IMR-90 (cell line): ENCODE measurements at regions not wholly inside any gene's neighbourhood (a gene's known extent, or its start where the extent isn't known, plus 50 kb on each side); places are given as distances from the start of the nearest gene placed in this dataset.

Source experiments
- ATAC-seq: fragments of 200-7000 bp; cut with Tn5 transposase; 2 replicates; pipeline ENCODE4 v1.9.1; 2020; ENCODE audit warnings: low read depth, mild to moderate bottlenecking, moderate library complexity
- BruUV-seq: library from RNA; stranded (reverse); fragments of 400-500 nt; replicated peaks from 2 replicates; lab custom pipeline; 2021; lab: Mats Ljungman, UMichigan
- CTCF ChIA-PET: fragments of 300-600 bp; formaldehyde crosslinking; extraction: SDS; loops from one replicate; lab custom pipeline; 2021; ENCODE audit warnings: antibody characterized with exemption; lab: Yijun Ruan, JAX
- POLR2A ChIA-PET: fragments of 300-600 bp; sonication (Branson Sonifier 250); formaldehyde crosslinking; loops from one replicate; lab custom pipeline; 2022; ENCODE audit warnings: antibody characterized with exemption; ENCODE audit not compliant: unreplicated experiment; lab: Charles Lee
- DNase-seq: peaks from one replicate; pipeline ENCODE4 v3.0.0; 2013
- H2AFZ ChIP-seq: replicated peaks from 2 replicates; pipeline ENCODE3; 2013; ENCODE audit warnings: low read length, mild to moderate bottlenecking; ENCODE audit not compliant: poor library complexity
- H2AK5ac ChIP-seq: 2 replicates; pipeline ENCODE4 v1.6.1; 2013; ENCODE audit warnings: low read depth, low read length, inconsistent platforms
- H2AK9ac ChIP-seq: replicated peaks from 2 replicates; pipeline ENCODE3; 2013; ENCODE audit warnings: mild to moderate bottlenecking, low read depth, low read length, moderate library complexity; ENCODE audit not compliant: poor library complexity
- H2BK120ac ChIP-seq: 2 replicates; pipeline ENCODE4 v1.6.1; 2013; ENCODE audit warnings: low read depth, low read length, inconsistent platforms
- H2BK15ac ChIP-seq: 3 replicates; pipeline ENCODE4 v1.6.1; 2013; ENCODE audit warnings: low read depth, low read length, inconsistent platforms
- H2BK20ac ChIP-seq: 2 replicates; pipeline ENCODE4 v1.6.1; 2013; ENCODE audit warnings: low read depth, mild to moderate bottlenecking, inconsistent platforms, low read length, moderate library complexity
- H2BK5ac ChIP-seq: 2 replicates; pipeline ENCODE4 v1.6.1; 2013; ENCODE audit warnings: mild to moderate bottlenecking, low read depth, low read length, inconsistent platforms; ENCODE audit not compliant: poor library complexity, severe bottlenecking
- H3K14ac ChIP-seq: replicated peaks from 2 replicates; pipeline ENCODE4 v1.6.1; 2013; ENCODE audit warnings: low read depth, low read length, inconsistent platforms
- H3K18ac ChIP-seq: 2 replicates; pipeline ENCODE4 v1.6.1; 2013; ENCODE audit warnings: low read depth, low read length, control low read depth
- H3K23ac ChIP-seq: 2 replicates; pipeline ENCODE4 v1.6.1; 2013; ENCODE audit warnings: low read depth, low read length, inconsistent platforms
- H3K27ac ChIP-seq: 2 replicates; pipeline ENCODE4 v1.5.1; 2013; ENCODE audit warnings: mild to moderate bottlenecking, control low read depth, low read length; ENCODE audit not compliant: insufficient read depth
- H3K27me3 ChIP-seq: 2 replicates; pipeline ENCODE4 v1.6.1; 2013; ENCODE audit warnings: low read length; ENCODE audit not compliant: control insufficient read depth, insufficient read depth
- H3K36me3 ChIP-seq: 2 replicates; pipeline ENCODE4 v1.6.1; 2013; ENCODE audit warnings: low read length, mixed read lengths; ENCODE audit not compliant: control insufficient read depth, insufficient read depth
- H3K4ac ChIP-seq: 2 replicates; pipeline ENCODE4 v1.6.1; 2013; ENCODE audit warnings: low read depth, low read length, inconsistent platforms
- H3K4me1 ChIP-seq: 2 replicates; pipeline ENCODE4 v1.6.1; 2013; ENCODE audit warnings: low read length, mixed read lengths; ENCODE audit not compliant: control insufficient read depth, insufficient read depth
- H3K4me2 ChIP-seq: 2 replicates; pipeline ENCODE4 v1.6.1; 2013; ENCODE audit warnings: low read depth, mild to moderate bottlenecking, control low read depth, low read length, moderate library complexity
- H3K4me3 ChIP-seq: 2 replicates; pipeline ENCODE4 v1.5.1; 2013; ENCODE audit warnings: low read depth, mild to moderate bottlenecking, control low read depth, low read length, moderate library complexity; ENCODE audit not compliant: insufficient read depth
- H3K56ac ChIP-seq: 2 replicates; pipeline ENCODE4 v1.6.1; 2013; ENCODE audit warnings: low read length, inconsistent platforms; ENCODE audit not compliant: insufficient read depth; ENCODE audit errors: extremely low read depth
- H3K79me1 ChIP-seq, 2 experiments: 2 replicates each; pipeline ENCODE4 v1.6.1; 2013; ENCODE audit warnings: low read length in 2 of 2, inconsistent platforms in 1 of 2, low read depth in 1 of 2
- H3K9ac ChIP-seq: 2 replicates; pipeline ENCODE4 v1.6.1; 2013; ENCODE audit warnings: low read depth, low read length, control low read depth
- H3K9me1 ChIP-seq: 2 replicates; pipeline ENCODE4 v1.6.1; 2013; ENCODE audit warnings: low read length, inconsistent platforms; ENCODE audit not compliant: insufficient read depth
- H3K9me3 ChIP-seq: 2 replicates; pipeline ENCODE4 v1.6.1; 2013; ENCODE audit warnings: low read length; ENCODE audit not compliant: control insufficient read depth, insufficient read depth
- H4K20me1 ChIP-seq: 2 replicates; pipeline ENCODE4 v1.6.1; 2013; ENCODE audit warnings: low read length, inconsistent platforms; ENCODE audit not compliant: insufficient read depth
- H4K5ac ChIP-seq: 2 replicates; pipeline ENCODE4 v1.6.1; 2013; ENCODE audit warnings: mild to moderate bottlenecking, low read depth, low read length, control low read depth
- H4K8ac ChIP-seq, 2 experiments: 2 replicates each; pipeline ENCODE4 v1.6.1; 2013; ENCODE audit warnings: low read depth in 2 of 2, low read length in 2 of 2, control low read depth in 1 of 2, inconsistent platforms in 1 of 2
- H4K91ac ChIP-seq: 2 replicates; pipeline ENCODE4 v1.6.1; 2013; ENCODE audit warnings: low read depth, low read length, inconsistent platforms; ENCODE audit not compliant: insufficient read depth
- CEBPB ChIP-seq: IDR thresholded peaks from 2 replicates; pipeline ENCODE4 v1.6.1; 2012; ENCODE audit warnings: low read depth, low read length, improper control_type of control experiment
- CHD1 ChIP-seq: IDR thresholded peaks from 2 replicates; pipeline ENCODE4 v1.6.1; 2012; ENCODE audit warnings: low read depth, low read length, improper control_type of control experiment
- CTCF ChIP-seq: conservative IDR thresholded peaks from 2 replicates; pipeline ENCODE4 v1.5.1; 2012; ENCODE audit warnings: mild to moderate bottlenecking, low read depth, low read length, improper control_type of control experiment
- MAFK ChIP-seq: IDR thresholded peaks from 2 replicates; pipeline ENCODE4 v1.6.1; 2012; ENCODE audit warnings: low read depth, low read length, improper control_type of control experiment
- MXI1 ChIP-seq: IDR thresholded peaks from 2 replicates; pipeline ENCODE4 v1.6.1; 2012; ENCODE audit warnings: low read depth, mild to moderate bottlenecking, low read length, moderate library complexity, borderline replicate concordance
- NFE2L2 ChIP-seq: fragments of 150-350 bp; IDR thresholded peaks from 2 replicates; pipeline ENCODE4 v1.6.1; 2016; ENCODE audit warnings: low read depth, mild to moderate bottlenecking, low read length
- POLR2A ChIP-seq: IDR thresholded peaks from 2 replicates; pipeline ENCODE4 v1.6.1; 2012; ENCODE audit warnings: mild to moderate bottlenecking, low read depth, low read length
- RFX5 ChIP-seq: IDR thresholded peaks from 2 replicates; pipeline ENCODE4 v1.8.0; 2012; ENCODE audit warnings: low read depth, mild to moderate bottlenecking, low read length, moderate library complexity
- WGBS, 2 experiments: methylation state at CpG; one replicate each; pipeline versions ENCODE4 v1.1.5 to v1.1.7; 2013; ENCODE audit warnings: missing lambda C conversion rate in 2 of 2; ENCODE audit not compliant: insufficient read length in 1 of 2; ENCODE audit errors: extremely low coverage in 2 of 2; 5-methylcytosine and 5-hydroxymethylcytosine counted together
- dilution Hi-C: fragments of 300-500 bp; cut with HindIII; formaldehyde crosslinking; loops from one replicate; pipeline ENCODE4 v1.14.3; 2018; ENCODE audit warnings: low sequenced_read_pairs; ENCODE audit not compliant: unreplicated experiment
- in situ Hi-C: fragments of 300-500 bp; cut with MboI; formaldehyde crosslinking; loops from 3 replicates; pipeline ENCODE4 v1.14.3; 2019; ENCODE audit warnings: low sequenced_read_pairs, inconsistent platforms, mixed read lengths
- intact Hi-C: fragments of 100-400 bp; cut with micrococcal nuclease; formaldehyde crosslinking; loops from 2 replicates; pipeline ENCODE4 v1.10.0; 2022

- H3K79me1 ChIP-seq, result no peaks in the 10 kb centered on the region
- peaks cover 2% of the 10 kb centered on the region; the same call in 1 of the 2 replicates for H3K4me1 ChIP-seq
- H3K27me3 ChIP-seq, result no peaks in the 10 kb centered on the region; the same call in 1 of the 2 replicates
- H3K14ac ChIP-seq, result no peak overlapping the region
- no peak overlapping the region for H4K8ac ChIP-seq
- POLR2A ChIA-PET, result no interaction called here
- no peak overlapping the region for H2BK20ac ChIP-seq
- BruUV-seq, result no TSS peak
- H4K91ac ChIP-seq, result no peak overlapping the region
- H2AFZ ChIP-seq, result no peak overlapping the region
- H3K18ac ChIP-seq, result no peak overlapping the region
- no peak overlapping the region for H2BK120ac ChIP-seq
- ATAC-seq (peak; percentile 75), DNase-seq (peak; percentile 43)
- H3K9me3 ChIP-seq, result no peaks in the 10 kb centered on the region
- no peak overlapping the region for H2BK15ac ChIP-seq
- dilution Hi-C loops (no loop called here), in situ Hi-C loops (no loop called here), intact Hi-C loops (no loop called here)
- no CpG with 5 or more reads among the region's 2 CpGs for WGBS, 2 experiments
- H3K9ac ChIP-seq, result no peak overlapping the region
- H4K5ac ChIP-seq, result no peak overlapping the region
- no peak overlapping the region for H3K27ac ChIP-seq
- H4K20me1 ChIP-seq, result no peaks in the 10 kb centered on the region
- CTCF ChIA-PET, result interaction anchor here (0.5 to 1.9 kb wide), 6 partner anchors 18 to 262 kb away, joined by 3 to 7 read pairs (median 4); no protein-coding TSS in a partner anchor
- H2AK9ac ChIP-seq, result no peak overlapping the region
- H2BK5ac ChIP-seq, result no peak overlapping the region
- no peak overlapping the region for H3K4me2 ChIP-seq
- H2AK5ac ChIP-seq, result no peak overlapping the region
- no peak overlapping the region for H3K4me3 ChIP-seq
- TF ChIP-seq NFE2L2 (no peak), CEBPB (no peak), RFX5 (no peak), POLR2A (no peak), MXI1 (no peak), CHD1 (no peak), MAFK (no peak), CTCF (no peak)
- no peak overlapping the region for H3K56ac ChIP-seq
- H3K23ac ChIP-seq, result no peak overlapping the region
- 0 out of 2 replicates have a peak, but pooled peaks cover 5% of the 10 kb centered on the region for H3K9me1 ChIP-seq
- no peak overlapping the region for H3K4ac ChIP-seq
- H3K36me3 ChIP-seq, result no peaks in the 10 kb centered on the region
These were observed 62.0 kb upstream of the C1QTNF9B start for GRCh38 chr13:23959231-23959862.
